Stomach (tissue), 8 donors: ENCODE measurements at regions not wholly inside any gene's neighbourhood (a gene's known extent, or its start where the extent isn't known, plus 50 kb on each side); places are given as distances from the start of the nearest gene placed in this dataset.
A peak's percentile ranks its signal among the peaks of the same experiment; 100 is the strongest.
"Not testable (repeated sequence)": the region's sequence is repeated elsewhere in the genome, so short reads cannot be mapped to it uniquely, and the experiment has no call there.

Experiments
- DNase-seq, 2 donors: peaks; one replicate each; pipeline versions ENCODE4 v3.0.0 to v3.0.0-alpha.2; 2013 to 2019
- H3K27ac ChIP-seq, 5 donors: fragments of 200-600 bp in 4 of 5; sonication (generic) in 4 of 5; one replicate each; pipeline ENCODE4 v1.5.1; 2013 to 2019; ENCODE audit warnings: mild to moderate bottlenecking in 1 of 5, moderate library complexity in 1 of 5
- H3K27me3 ChIP-seq, 3 donors: fragments of 200-600 bp; sonication (generic); one replicate each; pipeline ENCODE4 v1.5.1; 2017 to 2019; ENCODE audit warnings: mixed run types in 1 of 3
- H3K36me3 ChIP-seq, 4 donors: fragments of 200-600 bp; sonication (generic); 1 replicate in 3 of 4; 2 replicates in 1 of 4; pipeline ENCODE4 v1.5.1; 2016 to 2019
- H3K4me1 ChIP-seq, 4 donors: fragments of 200-600 bp; sonication (generic); one replicate each; pipeline ENCODE4 v1.5.1; 2016 to 2019
- H3K4me3 ChIP-seq, 4 donors: fragments of 200-600 bp; sonication (generic) in 3 of 4; one replicate each; pipeline ENCODE4 v1.5.1; 2016 to 2019; ENCODE audit warnings: mild to moderate bottlenecking in 1 of 4
- H3K9me3 ChIP-seq, 4 donors: fragments of 200-600 bp; sonication (generic); one replicate each; pipeline ENCODE4 v1.5.1; 2016 to 2019
- EP300 ChIP-seq: sonication (generic); formaldehyde crosslinking; IDR thresholded peaks from one replicate; pipeline ENCODE4 v1.6.1; 2017; ENCODE audit warnings: antibody characterized with exemption
- POLR2A ChIP-seq, 4 donors: fragments of 450-650 bp; IDR thresholded peaks; one replicate each; pipeline ENCODE4 v1.6.1; 2016; ENCODE audit warnings: antibody characterized with exemption in 4 of 4, control low read depth in 2 of 4, mild to moderate bottlenecking in 1 of 4, moderate library complexity in 1 of 4
- POLR2AphosphoS5 ChIP-seq, 3 donors: sonication (generic); formaldehyde crosslinking; IDR thresholded peaks; one replicate each; pipeline ENCODE4 v1.6.1; 2016; ENCODE audit warnings: antibody characterized with exemption in 3 of 3
- WGBS, 5 donors: extraction: QIAGEN DNeasy Blood & Tissue Kit in 3 of 5; methylation state at CpG; one replicate each; pipeline versions ENCODE4 v1.1.5 to v1.1.7; 2013 to 2018; 5-methylcytosine and 5-hydroxymethylcytosine counted together
- intact Hi-C: fragments of 100-400 bp; cut with DNase I; formaldehyde crosslinking; loops from one replicate; pipeline ENCODE4 v1.15.1; 2023; ENCODE audit warnings: low total_unique reads
- TF ChIP-seq, protein P1 (sequence below), 7 experiments: fragments of 450-650 bp in 4 of 7; fragments of 200-600 bp in 3 of 7; sonication (generic) in 3 of 7; IDR thresholded peaks; one replicate each; pipeline ENCODE4 v1.5.1; 2016 to 2019; ENCODE audit warnings: antibody characterized with exemption in 7 of 7, control low read depth in 2 of 7, mild to moderate bottlenecking in 1 of 7
- donor health status: healthy with polysubstance abuse.
- donor health status: Bipolar disorder and iron deficiency.
- donor health status: healthy.

DNA sequence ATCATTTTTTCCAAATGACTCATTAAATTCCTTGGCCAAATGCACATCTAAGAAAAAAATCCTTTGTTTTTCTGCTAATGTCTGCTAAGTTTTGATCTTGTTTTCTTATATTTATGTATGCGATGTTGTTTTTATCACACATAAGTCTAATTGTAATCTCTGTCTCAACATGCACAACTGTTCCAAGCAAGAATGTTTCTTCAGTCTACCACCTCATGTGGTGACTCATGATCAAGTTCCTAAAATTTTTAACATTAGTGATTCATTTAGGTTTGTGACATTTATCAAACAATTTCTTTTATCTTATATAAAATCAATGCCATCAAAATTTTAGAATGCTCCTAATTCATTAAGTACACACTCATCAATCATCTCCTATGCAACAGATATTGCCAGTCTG is 763.9 kb upstream of the FAM174A start:
- Histone ChIP-seq H3K36me3 (no peaks in the 10 kb centered on the region), H3K9me3 (no peaks in the 10 kb centered on the region), H3K27me3 (no peaks in the 10 kb centered on the region), H3K27ac (no peak overlapping the region), H3K4me1 (no peaks in the 10 kb centered on the region), H3K4me3 (no peak overlapping the region)
- DNase-seq = no peak
- intact Hi-C loops = no loop called here
- no peak for TF ChIP-seq EP300
- no peak for TF ChIP-seq POLR2A (IDR thresholded peaks at IDR 0.05)
- no peak for TF ChIP-seq POLR2AphosphoS5 (IDR thresholded peaks at IDR 0.05)
- TF ChIP-seq, protein P1, sequence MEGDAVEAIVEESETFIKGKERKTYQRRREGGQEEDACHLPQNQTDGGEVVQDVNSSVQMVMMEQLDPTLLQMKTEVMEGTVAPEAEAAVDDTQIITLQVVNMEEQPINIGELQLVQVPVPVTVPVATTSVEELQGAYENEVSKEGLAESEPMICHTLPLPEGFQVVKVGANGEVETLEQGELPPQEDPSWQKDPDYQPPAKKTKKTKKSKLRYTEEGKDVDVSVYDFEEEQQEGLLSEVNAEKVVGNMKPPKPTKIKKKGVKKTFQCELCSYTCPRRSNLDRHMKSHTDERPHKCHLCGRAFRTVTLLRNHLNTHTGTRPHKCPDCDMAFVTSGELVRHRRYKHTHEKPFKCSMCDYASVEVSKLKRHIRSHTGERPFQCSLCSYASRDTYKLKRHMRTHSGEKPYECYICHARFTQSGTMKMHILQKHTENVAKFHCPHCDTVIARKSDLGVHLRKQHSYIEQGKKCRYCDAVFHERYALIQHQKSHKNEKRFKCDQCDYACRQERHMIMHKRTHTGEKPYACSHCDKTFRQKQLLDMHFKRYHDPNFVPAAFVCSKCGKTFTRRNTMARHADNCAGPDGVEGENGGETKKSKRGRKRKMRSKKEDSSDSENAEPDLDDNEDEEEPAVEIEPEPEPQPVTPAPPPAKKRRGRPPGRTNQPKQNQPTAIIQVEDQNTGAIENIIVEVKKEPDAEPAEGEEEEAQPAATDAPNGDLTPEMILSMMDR (IDR thresholded peaks at IDR 0.05) = no peak
- 83 to 88% (median 84%) methylated on average over 1 of the region's 1 CpG for WGBS, 5 donors

DNA sequence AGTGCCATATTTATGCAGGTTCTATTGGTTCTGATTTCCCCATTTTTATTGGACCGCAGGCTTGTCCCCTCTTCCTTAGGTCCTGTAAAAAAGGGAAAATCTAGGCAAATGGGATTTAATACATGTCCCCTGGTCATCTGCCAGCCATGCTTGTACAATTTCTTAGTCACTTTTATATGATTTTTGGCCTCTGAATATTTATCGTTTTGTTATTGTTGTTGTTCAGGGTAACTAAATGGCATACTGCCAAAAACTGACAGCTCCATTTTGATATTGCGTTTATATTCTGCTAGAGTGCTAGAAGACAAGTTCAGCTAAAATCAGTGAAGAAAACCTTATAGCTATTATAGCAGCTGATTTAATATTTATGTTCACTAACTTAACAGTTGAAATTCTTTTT is 770.2 kb upstream of the FAM174A start:
- DNase-seq = peak in 1 of 2 donors; percentile 4
- TF ChIP-seq POLR2AphosphoS5 (IDR thresholded peaks at IDR 0.05) = no peak
- TF ChIP-seq POLR2A (IDR thresholded peaks at IDR 0.05) = no peak
- TF ChIP-seq EP300 = no peak
- TF ChIP-seq, protein P1 (IDR thresholded peaks at IDR 0.05) = no peak
- Histone ChIP-seq H3K36me3 (no peaks in the 10 kb centered on the region), H3K4me1 (no peaks in the 10 kb centered on the region), H3K4me3 (no peak overlapping the region), H3K27me3 (no peaks in the 10 kb centered on the region), H3K9me3 (no peaks in the 10 kb centered on the region), H3K27ac (no peak overlapping the region)
- 75 to 85% (median 78%) methylated on average over 3 of the region's 3 CpGs for WGBS, 5 donors
- intact Hi-C loops = no loop called here

DNA sequence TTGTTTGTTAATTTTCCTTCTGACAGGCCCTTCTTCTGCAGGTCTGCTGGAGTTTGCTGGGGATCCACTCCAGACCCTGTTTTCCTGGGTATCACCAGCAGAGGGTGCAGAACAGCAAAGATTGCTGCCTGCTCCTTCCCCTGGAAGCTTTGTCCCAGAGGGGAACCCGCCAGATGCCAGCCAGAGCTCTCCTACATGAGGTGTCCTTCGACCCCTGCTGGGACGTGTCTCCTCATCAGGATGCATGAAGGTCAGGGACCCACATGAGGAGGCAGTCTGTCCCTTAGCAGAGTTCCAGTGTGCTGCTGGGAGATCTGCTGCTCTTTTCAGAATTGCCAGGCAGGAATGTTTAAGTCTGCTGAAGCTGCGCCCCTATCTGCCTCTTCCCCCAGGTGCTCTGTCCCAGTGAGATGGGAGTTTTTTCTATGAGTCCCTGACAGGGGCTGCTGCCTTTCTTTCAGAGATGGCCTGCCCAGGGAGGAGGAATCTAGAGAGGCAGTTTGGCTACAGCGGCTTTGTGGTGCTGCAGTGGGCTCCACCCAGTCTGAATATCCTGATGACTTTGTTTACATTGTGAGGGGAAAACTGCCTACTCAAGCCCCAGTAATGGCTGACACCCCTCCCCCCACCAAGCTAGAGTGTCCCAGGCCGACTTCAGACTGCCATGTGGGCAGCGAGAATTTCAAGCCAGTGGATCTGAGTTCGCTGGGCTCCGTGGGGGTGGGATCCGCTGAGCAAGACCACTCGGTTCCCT is 772.0 kb upstream of the FAM174A start:
- no peak for TF ChIP-seq POLR2AphosphoS5 (IDR thresholded peaks at IDR 0.05)
- no peaks in the 10 kb centered on the region for H3K36me3 ChIP-seq
- DNase-seq = no peak
- no peak overlapping the region for H3K4me3 ChIP-seq
- H3K9me3 ChIP-seq = no peaks in the 10 kb centered on the region
- no peak overlapping the region for H3K27ac ChIP-seq
- H3K4me1 ChIP-seq = no peaks in the 10 kb centered on the region
- WGBS, 5 donors = 69 to 89% (median 83%) methylated on average over 5 to 11 of the region's 11 CpGs
- H3K27me3 ChIP-seq = no peaks in the 10 kb centered on the region
- intact Hi-C loops = no loop called here

DNA sequence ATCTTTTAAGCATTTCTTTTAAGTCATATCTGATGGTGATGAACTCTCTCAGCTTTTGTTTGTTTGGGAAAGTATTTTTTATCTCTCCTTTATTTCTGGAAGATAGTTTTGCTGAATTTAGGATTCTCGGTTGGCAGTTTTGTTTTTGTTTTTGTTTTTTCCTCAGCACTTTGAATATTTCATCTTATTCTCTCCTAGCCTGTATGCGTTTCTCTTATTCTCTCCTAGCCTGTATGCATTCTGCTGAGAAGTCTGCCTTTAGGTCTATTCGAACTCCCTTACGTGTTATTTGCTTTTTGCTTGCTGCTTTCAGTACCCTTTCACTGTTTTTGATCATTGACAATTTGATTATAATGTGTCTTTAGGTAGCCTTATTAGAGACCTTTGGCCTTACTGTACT is 787.8 kb upstream of the FAM174A start:
- DNase-seq = no peak
- Histone ChIP-seq H3K27me3 (no peaks in the 10 kb centered on the region), H3K4me1 (no peaks in the 10 kb centered on the region), H3K9me3 (peaks cover 0 to 9% (median 3%) of the 10 kb centered on the region in 4 donors), H3K4me3 (no peak overlapping the region), H3K27ac (no peak overlapping the region), H3K36me3 (no peaks in the 10 kb centered on the region)
- WGBS, 5 donors = 92 to 97% (median 93%) methylated on average over 4 of the region's 4 CpGs
- intact Hi-C loops = no loop called here
- TF ChIP-seq EP300 = no peak

DNA sequence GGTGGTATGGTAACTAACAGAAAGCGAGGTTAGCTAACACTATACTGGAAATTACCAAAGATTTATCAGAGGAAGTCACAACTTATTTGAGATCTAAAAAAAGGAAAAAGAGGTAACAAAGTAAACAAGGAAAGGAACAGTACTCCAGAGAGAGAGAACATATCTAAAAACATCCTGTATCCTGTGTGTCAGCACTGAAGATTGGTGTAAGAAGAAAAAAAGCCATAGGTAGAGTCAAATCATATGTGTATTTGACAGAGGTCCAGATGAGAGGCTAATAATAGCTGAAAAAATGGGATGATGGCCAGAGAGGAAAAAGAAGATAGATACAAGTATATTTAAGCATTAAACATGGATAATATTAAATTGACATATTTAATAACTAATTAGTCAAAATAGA is 802.0 kb upstream of the FAM174A start:
- H3K9me3 ChIP-seq, H3K4me3 ChIP-seq, intact Hi-C loops, H3K36me3 ChIP-seq, H3K27me3 ChIP-seq, H3K27ac ChIP-seq, DNase-seq, H3K4me1 ChIP-seq: not testable (repeated sequence)
- 43 to 87% (median 76%) methylated on average over 1 of the region's 1 CpG for WGBS, 5 donors

DNA sequence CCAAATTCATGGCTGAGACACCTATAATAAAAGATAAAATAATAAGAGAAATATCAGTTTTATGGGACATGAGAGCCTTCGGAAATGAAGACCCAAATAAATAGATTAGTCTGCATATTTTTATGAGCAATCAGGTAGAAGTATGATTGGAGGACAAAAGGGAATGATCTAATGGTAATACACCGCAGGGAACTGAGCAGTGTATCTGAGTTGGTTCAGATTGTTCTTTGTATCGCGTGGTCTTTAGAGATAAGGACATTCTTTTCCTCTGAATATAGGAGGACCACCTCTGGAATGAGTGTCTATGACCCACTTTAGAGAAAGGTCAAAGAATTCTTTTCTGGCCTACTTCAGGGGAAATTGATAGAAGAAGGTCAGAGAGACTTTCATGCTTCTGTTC is 801.8 kb upstream of the CHD1 start:
- H3K4me3 ChIP-seq, H3K36me3 ChIP-seq, intact Hi-C loops, H3K27ac ChIP-seq, DNase-seq, H3K27me3 ChIP-seq, H3K9me3 ChIP-seq, H3K4me1 ChIP-seq: not testable (repeated sequence)
- WGBS, 5 donors = 50 to 61% (median 53%) methylated on average over 4 of the region's 4 CpGs; no CpG with 5 or more reads in 1 of the 5 donors
